ENCODE measurements at regions not wholly inside any gene's neighbourhood (a gene's known extent, or its start where the extent isn't known, plus 50 kb on each side); places are given as distances from the start of the nearest gene placed in this dataset.

GRCh38 chr22:23400286-23400981 lies 179.7 kb downstream of the IGLL1 start:
- TF ChIP-seq POLR2A (IDR thresholded peaks at IDR 0.05): no peak
- no peak for TF ChIP-seq CTCF (IDR thresholded peaks at IDR 0.05)

Measured in sigmoid colon (tissue), 3 donors.